ACC112 (cell line): ENCODE measurements at regions not wholly inside any gene's neighbourhood (a gene's known extent, or its start where the extent isn't known, plus 50 kb on each side); places are given as distances from the start of the nearest gene placed in this dataset.
A peak's percentile ranks its signal among the peaks of the same experiment; 100 is the strongest.

Experiments
- H2AFZ ChIP-seq: fragments of 200-600 bp; sonication (generic); one replicate; pipeline ENCODE4 v1.6.0; 2017; ENCODE audit warnings: antibody characterized with exemption, low read length; ENCODE audit not compliant: unreplicated experiment
- H3K27ac ChIP-seq: fragments of 200-600 bp; sonication (generic); 2 replicates; pipeline ENCODE4 v1.5.1; 2014; ENCODE audit warnings: low read depth, mild to moderate bottlenecking, antibody characterized with exemption, low read length, moderate library complexity
- H3K27me3 ChIP-seq: fragments of 200-600 bp; sonication (generic); 2 replicates; pipeline ENCODE4 v1.6.1; 2014; ENCODE audit warnings: mild to moderate bottlenecking, antibody characterized with exemption, low read length, moderate library complexity, mixed read lengths; ENCODE audit not compliant: insufficient read depth
- H3K36me3 ChIP-seq: fragments of 200-600 bp; sonication (generic); 2 replicates; pipeline ENCODE4 v1.6.1; 2016; ENCODE audit warnings: mild to moderate bottlenecking, antibody characterized with exemption, low read length, moderate library complexity, mixed read lengths; ENCODE audit not compliant: insufficient read depth
- H3K4me1 ChIP-seq: fragments of 200-600 bp; sonication (generic); one replicate; pipeline ENCODE4 v1.6.1; 2016; ENCODE audit warnings: low read length, mixed read lengths; ENCODE audit not compliant: insufficient read depth, unreplicated experiment, control insufficient read depth
- H3K4me3 ChIP-seq: fragments of 200-600 bp; sonication (generic); 2 replicates; pipeline ENCODE4 v1.5.1; 2014; ENCODE audit warnings: mild to moderate bottlenecking, low read depth, low read length
- H3K79me2 ChIP-seq: fragments of 200-600 bp; sonication (generic); one replicate; pipeline ENCODE4 v1.6.0; 2016; ENCODE audit warnings: low read length; ENCODE audit not compliant: control insufficient read depth, unreplicated experiment, insufficient read depth

DNA sequence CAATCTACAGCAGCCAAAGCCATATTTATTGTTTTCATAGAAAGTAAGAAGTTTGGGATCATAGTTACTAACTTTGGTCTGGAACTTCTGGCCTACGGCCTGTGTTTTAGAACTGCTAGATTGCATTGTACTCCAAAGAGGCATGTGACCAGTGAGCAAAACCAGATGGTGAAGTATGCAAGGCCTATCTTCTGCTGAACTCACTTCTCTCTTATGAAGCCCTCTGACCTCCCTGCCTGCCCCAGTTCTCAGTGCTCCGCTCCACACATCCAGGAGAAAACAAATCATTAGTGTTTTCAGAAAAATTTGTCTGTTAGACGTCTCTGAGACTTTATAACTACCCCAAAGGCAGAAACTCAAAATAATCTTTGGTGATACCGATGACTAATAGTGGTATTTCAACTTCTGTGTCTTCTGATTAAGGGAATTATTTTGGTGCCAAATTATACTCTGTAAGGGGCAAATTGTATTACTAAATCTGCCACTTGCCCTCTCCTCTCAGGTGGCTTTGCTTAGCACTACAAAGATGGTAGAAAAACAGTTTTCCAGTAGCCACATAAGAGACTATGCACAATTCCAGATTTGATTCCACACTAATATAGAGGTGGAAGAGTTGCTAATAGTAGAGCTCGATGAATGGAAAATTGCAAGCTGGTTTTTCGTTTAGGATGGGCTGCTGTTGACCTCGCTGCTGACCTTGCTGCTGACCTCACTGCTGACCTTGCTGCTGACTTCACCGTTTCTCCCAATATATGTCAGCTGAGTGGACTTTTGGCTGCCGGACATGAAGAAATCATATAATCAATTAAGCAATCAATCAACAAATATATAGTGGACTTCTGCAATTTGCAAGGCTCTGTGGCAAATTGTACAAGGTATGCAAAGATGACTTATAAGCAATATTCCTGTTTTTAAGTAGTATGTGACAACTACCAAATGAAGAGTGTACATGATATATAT, 147.5 kb downstream of the KITLG start:
- no peaks in the 10 kb centered on the region for H3K79me2 ChIP-seq
- H3K36me3 ChIP-seq = no peaks in the 10 kb centered on the region
- H3K27ac ChIP-seq = peak overlapping the region; percentile 50
- no peak overlapping the region for H3K4me3 ChIP-seq
- peaks cover 16% of the 10 kb centered on the region for H3K4me1 ChIP-seq
- H2AFZ ChIP-seq = peak overlapping the region; percentile 30
- H3K27me3 ChIP-seq = no peaks in the 10 kb centered on the region

DNA sequence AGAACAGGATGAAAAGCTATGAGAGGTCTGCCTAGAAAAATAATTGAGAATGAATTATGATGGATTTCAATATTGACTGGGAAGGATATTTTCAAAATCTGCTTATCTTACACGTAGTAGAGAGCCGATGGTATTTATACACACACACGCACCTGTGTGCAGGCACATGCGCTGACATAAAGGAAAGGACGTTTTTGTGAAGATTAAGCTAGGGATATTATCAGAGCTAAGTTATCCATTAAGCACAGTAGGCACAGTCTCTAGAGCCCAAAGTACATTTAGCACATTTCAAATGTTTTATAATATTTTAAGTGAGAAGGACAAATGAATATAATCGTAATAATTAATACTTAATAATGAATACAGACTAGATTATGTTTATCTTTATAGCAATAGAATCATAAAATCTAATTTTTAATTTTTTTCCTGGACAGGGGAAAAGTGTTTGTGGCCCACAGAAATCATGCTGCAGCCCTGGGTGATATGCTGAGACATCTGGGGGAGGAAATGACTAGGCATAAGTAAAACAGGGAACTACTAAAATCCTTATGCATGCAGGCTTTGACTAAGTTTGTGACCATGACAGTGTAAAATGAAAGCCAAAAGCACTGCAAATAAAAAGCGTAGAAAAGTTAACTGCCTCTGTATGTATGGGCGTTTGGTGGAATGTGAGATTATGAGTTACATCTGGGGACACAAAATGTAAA, 146.1 kb downstream of the KITLG start:
- Histone ChIP-seq H3K27ac (peak overlapping the region; percentile 52), H2AFZ (peak overlapping the region; percentile 73), H3K79me2 (no peaks in the 10 kb centered on the region), H3K4me3 (no peak overlapping the region), H3K27me3 (no peaks in the 10 kb centered on the region), H3K36me3 (no peaks in the 10 kb centered on the region), H3K4me1 (peaks cover 16% of the 10 kb centered on the region)

DNA sequence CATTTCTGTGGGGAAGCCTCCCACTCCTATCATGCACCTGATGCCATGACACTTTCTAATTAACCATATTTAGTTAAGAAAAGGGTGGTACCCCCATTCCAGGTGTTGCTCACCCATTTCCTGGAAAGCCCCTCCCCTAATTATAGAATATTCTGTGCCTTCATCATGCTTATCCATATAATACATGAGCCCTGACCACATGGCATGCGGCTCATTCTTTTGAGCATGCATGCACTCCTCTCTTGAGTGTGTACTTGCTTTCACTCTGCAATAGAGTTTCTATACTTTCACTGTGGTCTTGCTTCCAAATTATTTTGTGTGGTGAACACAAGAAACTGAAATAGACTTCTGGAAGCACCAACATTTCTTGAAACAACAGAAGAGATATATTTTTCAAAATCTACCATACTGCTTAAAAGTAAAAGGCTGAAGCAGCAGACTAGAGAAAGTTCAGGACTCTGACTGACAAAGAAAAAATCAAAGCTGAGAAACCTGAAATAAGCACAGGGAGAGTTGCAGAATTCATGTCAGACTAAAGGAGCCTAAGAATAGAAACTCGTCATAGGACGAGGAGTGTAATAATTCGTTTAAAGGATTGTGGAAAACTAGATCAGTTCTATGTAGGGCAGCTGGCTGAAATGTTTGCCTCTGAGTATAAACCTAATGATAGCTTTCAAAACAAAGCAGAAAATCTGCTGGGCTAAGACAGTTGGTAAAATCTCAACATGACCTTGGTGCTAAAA, 144.8 kb downstream of the KITLG start:
- Histone ChIP-seq H3K27me3 (no peaks in the 10 kb centered on the region), H3K79me2 (no peaks in the 10 kb centered on the region), H3K36me3 (no peaks in the 10 kb centered on the region), H3K4me1 (peaks cover 16% of the 10 kb centered on the region), H2AFZ (no peak overlapping the region), H3K27ac (no peak overlapping the region), H3K4me3 (no peak overlapping the region)

DNA sequence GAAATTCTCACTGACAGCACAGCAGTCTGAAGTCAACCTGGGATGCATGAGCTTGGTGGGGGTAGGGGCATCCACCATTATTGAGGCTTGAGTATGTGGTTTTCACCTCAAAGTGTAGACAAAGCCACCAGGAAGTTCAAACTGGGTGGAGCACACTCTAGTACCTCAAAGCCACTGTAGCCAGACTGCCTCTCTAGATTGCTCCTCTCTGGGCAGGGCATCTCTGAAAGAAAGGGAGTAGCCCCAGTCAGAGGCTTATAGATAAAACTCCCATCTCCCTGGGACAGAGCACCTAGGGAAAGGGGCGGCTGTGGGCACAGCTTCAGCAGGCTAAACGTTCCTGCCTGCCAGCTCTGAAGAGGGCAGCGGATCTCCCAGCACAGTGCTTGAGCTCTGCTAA, 143.0 kb downstream of the KITLG start:
- H3K4me1 ChIP-seq = peaks cover 15% of the 10 kb centered on the region
- no peak overlapping the region for H3K4me3 ChIP-seq
- no peak overlapping the region for H2AFZ ChIP-seq
- no peaks in the 10 kb centered on the region for H3K79me2 ChIP-seq
- no peaks in the 10 kb centered on the region for H3K27me3 ChIP-seq
- H3K27ac ChIP-seq = no peak overlapping the region
- H3K36me3 ChIP-seq = no peaks in the 10 kb centered on the region
